Stimulated activated CD4-positive, alpha-beta T cell treated with anti-CD3 and anti-CD28 coated beads, Interleukin-4, amount 100 ng/mL, for 4 hours (primary cell): ENCODE measurements at regions not wholly inside any gene's neighbourhood (a gene's known extent, or its start where the extent isn't known, plus 50 kb on each side); places are given as distances from the start of the nearest gene placed in this dataset.
"Not testable (repeated sequence)": the region's sequence is repeated elsewhere in the genome, so short reads cannot be mapped to it uniquely, and the experiment has no call there.

Experiments used
- DNase-seq, 2 experiments: peaks; one replicate each; pipeline ENCODE4 v3.0.0-alpha.2; 2020

DNA sequence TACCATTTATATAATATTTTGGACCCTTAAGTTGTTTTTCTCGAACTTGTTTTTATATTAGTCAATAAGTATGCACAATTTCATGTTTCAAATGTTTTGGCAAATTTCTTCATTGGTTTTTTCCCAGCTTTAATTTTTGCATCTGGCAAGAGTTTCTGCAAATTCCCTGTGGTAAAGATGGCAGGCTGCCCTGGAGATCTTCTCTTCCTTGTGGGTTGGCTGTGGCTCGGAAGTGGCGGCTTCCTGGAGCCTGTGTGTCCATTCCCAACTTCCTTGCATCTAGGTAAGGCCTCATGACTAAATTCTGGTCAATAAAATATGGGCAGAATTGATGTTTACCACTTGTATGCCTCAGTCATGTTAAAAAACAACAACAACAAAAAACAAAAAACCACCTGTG, 818.6 kb downstream of the EPHA4 start:
- DNase-seq = no peak

DNA sequence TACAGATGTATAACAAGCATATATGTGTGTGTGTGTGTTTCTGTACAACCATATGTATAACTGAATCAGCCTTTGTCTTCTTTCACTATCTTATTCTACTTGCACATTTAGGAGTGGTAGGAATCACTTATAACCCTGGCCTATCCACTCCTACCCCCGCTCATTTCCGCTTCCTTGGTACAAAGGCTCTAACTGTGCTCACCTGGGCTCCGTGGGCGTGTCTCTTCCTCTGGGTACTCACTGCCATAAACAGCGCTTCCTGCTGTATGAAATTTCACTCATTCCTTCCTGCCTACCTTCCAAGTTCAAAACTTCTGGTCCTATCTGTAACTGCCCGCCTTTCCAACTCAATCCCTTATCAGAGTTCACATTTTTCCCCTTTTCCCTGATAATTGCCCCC, 815.5 kb downstream of the EPHA4 start:
- no peak for DNase-seq

DNA sequence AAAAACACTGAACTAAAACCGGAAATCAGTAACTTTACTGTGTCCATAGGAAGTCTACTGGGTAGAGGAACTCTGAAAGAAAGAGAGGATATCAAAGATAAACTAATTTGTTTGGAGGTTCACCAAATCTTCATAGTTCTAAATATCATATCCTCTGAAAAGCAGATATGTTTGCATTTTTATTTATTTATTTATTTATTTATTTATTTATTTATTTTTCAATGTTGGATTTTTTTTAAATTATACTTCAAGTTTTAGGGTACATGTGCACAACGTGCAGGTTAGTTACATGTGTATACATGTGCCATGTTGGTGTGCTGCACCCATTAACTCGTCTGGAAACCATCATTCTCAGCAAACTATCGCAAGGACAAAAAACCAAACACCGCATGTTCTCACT, 813.7 kb downstream of the EPHA4 start:
- not testable (repeated sequence) for DNase-seq

DNA sequence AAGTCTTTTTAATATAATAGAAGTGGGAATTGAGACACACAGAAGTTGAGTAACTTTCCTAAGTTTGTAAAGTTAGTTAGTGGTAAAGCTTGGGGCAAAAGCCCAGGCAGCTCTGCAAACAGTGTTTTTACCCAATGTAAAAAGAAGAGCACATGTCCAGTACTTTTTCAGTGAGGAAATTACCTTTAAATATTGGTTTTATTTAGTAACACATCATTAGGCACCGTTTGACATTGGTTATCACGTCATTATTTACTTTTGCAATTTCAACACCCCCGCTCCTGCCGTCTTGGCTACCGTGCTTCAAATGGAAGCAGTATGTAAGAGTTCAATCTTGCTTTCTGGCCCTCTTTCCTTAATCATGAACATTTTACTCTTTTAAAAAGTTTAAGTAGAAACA, 807.9 kb downstream of the EPHA4 start:
- no peak for DNase-seq

DNA sequence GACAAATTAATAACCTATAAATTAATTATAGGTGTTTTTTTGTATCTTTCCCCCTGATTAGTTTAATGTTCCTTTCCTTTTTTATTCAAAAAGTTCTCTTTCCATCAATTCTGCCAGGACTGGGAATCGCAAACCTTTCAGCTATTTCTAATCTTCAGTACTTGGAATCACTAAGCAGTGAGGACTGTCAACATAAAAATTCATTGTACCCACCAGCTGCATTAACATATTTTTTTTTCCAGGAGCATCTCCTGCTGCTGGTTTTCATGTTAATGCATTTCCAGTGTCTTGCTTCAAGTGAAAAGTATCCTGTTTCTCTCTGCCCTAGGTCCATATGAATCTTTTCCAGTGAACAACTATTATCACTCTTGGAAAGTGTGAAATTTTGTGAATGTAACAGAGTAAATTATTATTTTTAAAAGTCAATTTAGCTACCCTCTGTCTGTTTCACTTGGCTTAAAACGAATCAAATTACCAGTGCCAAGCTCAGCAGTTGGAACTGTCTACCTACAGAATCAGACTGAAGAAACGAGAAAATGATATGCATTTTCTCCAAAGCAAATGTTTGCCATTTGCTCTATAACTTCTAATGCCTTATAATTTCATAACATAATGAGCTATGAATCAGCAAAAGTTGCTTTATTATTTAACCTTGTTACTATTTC, 804.4 kb downstream of the EPHA4 start:
- no peak for DNase-seq

DNA sequence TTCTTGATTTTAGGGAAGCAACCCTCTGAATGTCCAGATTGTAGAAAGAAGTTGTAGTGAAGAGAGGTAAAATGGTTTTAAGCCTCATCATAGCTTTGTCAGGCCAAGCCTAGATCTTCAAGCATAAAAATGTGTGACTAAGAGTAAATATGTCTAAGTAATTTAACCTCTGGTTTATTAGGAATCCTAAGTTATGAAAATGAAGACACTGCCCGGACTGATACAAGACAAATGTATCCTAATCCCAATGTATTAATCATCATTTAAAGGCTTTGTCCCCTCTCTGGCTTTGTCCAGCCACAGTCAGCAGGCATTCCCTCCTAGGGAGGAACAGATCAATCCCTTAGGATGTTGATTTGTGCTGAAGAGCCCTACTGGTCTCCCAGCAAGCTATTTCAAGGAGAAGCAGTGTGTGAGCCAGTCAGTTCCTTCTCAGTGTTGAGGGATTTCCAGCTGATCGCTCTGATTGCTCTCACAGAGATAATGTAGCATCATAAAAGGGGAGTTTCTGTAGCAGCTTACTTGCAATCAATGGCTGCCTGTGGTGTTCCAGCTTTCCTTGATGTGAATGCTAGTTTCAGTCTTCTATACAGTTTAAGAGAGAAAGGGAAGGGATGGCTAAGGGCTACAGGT, 796.1 kb downstream of the EPHA4 start:
- DNase-seq = no peak

DNA sequence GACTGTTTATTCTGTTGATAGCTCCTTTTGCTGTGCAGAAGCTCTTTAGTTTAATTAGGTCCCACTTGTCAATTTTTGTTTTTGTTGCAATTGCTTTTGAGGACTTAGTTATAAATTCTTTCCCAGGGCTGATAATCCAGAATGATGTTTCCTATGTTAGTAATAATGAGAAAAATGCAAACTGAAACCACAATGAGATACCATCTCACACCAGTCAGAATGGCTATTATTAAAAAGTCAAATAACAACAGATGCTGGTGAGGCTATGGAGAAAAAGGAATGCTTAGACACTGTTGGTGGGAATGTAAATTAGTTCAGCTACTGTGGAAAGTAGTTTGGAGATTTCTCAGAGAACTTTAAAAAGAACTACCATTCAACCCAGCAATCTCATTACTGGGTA, 793.0 kb downstream of the EPHA4 start:
- not testable (repeated sequence) for DNase-seq

DNA sequence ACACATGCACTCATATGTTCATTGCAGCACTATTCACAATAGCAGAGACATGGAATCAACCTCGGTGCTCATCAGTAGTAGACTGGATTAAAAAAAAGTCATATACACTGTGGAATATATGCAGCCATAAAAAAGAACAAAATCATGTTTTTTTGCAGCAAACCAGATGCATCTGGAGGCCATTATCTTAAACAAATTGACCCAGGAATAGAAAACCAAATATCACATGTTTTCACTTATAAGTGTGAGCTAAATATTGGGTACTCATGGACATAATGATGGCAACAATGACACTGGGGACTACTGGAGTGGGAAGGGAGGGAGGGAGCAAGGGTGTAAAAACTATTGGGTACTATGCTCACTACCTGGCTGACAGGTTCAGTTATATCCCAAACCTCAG, 792.6 kb downstream of the EPHA4 start:
- DNase-seq = no peak

DNA sequence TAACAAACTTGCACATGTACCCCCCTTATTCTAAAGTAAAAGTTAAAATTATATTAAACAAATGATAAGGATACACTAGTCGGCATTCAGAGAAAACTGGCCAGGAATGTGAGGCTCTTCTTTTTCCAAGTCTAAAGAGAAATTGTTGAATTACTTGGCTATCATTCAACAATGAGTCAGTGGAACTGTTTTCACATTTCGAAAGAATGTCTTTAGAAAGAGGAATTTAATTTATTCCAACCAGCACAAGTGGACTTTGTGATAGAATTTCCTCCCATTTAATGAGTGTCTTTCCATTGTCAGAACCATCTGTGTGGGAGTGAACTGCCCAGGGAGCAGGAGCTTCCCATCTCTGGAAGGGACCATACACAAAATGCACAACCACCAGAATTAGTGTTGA, 792.2 kb downstream of the EPHA4 start:
- no peak for DNase-seq

DNA sequence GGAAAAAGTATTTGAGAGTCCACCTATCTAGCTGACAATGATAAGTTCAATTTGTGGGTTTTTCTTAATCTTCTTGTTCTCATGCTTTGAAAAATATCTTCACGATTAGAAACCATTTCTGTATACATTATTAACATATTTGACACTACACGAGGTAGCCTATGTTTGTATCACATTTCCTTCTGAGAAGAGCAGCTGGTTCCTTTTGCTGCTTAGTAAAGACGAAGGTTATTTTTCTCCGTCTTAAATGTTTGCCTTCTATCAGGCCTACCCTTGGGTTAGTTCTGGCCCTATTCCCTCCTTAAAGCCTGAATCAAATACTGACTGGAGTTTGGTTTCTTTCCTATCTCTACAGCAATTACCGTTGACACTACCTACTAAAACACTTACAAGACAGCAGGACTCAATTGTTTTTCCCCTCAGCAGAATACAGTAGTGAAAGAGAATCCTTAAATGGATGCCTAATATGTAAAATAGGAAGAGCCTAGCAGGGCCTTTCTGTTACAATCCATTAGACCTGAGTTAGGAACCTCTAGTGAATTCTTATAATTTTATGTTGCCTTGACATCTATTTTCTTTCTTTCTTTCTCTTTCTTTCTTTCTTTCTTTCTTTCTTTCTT, 790.4 kb downstream of the EPHA4 start:
- no peak for DNase-seq

DNA sequence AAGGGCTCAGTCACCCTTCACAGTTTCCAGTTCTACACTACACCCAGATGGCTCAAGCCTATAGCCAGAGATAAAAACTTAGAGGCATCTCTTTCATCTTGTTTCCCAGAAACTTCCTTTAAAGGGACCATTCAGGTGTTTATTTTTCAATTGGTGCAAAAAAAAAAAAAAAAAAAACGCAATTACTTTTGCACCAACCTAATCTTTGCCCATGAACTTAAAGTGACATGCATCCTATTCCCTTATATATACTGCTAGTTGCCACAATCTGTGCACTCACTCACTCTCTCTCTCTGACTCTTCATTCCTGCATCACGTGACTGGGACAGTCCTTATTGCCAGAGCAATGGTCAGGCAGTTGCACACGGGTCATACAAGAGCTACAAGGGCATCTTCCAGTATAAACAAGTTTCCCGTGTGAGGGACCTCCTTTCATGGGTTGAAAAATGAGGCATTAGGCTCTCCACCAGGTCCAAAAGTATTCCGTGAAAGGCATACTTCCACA, 789.4 kb downstream of the EPHA4 start:
- no peak for DNase-seq

DNA sequence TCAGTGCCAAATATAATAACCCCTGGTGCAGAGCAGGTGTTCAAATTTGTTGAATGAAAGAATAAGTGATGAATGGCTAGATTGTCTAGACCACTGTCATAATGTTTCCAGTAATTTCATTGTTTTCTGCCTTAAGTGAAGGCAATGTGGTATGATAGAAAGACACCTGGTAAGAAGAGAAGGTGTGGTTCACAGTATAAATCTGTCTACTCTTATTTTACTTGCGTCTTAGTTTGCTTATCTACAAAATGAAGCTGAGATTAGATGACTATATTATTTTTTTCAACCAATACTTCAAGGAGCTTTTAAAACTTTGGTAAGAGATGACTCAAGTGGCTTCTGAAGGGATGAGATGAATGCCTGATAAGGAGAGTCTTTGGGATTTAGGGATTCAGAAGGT, 788.4 kb downstream of the EPHA4 start:
- no peak for DNase-seq

DNA sequence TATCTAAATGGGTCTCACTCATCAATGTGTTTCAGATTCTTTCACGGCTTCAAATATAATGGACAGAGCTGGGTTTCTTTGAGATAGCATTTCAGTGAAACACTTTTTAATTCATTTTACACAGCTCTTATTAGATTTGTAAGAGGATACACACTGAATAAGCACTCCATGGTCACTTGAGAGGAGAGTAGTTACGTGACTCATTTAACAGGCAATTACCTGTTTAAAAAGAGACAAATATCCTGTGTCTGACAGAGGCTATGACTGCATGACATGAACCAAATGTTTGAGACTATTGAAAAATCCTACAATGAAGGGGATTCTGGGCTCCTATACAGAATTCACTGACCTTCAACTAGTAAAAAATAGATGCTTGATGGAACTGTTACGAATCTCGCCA, 786.9 kb downstream of the EPHA4 start:
- DNase-seq = no peak

DNA sequence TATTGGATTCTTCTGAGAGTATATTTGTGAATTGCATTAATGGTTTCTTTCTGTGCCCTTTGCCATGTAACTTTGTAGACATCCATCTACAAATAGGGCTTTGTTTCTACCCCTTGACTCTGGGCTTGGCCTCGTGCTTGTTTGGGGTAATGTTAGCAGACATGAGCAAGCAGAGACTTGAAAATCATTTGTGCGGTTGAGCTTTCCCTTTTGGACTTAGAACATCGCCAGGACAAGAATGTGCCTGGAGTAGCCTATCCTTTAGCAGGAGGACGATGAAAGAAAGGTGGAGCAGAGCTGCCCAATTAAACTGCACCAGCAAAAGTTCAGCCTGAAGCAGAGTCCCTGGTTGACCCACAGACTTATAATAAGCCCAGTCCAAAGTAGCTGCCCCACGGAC, 785.9 kb downstream of the EPHA4 start:
- no peak for DNase-seq

DNA sequence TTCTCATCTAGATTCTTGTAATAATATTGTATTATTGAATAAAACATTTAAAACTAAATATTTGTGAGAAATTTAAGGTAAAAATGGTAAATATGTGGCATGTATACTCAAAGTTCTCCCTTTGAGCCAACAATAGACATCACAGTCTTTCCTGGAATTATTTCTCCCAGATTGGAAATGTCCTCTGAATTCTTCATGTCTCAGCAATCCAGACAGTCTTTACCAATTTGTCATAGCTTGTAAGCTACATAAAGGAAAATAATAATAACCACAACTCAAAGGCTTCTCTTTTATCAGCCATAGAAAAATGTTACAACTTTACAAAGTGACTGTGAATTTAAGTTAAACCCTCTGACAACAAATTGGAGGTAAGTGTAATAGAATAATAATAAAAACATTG, 784.9 kb downstream of the EPHA4 start:
- no peak for DNase-seq

DNA sequence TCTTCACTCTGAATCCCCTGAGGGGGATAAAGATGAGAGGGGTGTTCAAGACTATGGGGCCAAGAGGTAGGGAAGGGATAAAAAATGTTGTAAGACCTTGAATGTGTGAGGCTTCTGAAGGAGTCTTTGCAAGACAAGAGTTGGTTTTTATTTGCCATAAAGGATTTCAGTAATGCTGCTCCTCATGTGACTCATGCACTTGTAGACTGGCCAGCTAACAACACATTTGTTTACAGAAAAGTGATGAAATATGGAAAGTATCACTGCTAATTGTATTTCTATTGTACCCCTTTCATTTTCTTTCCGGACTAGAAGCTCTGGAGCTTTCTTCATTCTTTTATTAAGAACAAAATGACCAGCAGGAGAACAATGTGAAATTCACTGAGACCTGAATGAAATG, 782.1 kb downstream of the EPHA4 start:
- no peak for DNase-seq

DNA sequence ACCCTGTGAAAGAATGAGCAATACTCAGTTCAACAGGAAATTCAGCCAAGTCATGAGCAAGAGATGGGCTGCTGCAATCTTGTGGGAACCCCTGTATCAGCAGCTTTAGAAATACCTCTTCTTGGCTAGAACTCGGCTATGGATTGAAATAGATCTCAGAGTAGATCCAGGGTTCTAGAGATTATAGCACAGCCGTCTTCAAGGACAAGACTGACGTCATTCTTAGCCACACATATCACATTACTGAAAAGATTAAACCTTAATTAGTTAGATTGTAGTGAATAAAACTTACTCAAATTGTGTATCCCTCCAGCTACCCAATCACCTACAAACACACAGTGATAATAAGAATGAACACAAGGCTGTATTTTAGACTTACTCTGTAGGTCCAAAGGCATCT, 776.4 kb downstream of the EPHA4 start:
- DNase-seq = no peak

DNA sequence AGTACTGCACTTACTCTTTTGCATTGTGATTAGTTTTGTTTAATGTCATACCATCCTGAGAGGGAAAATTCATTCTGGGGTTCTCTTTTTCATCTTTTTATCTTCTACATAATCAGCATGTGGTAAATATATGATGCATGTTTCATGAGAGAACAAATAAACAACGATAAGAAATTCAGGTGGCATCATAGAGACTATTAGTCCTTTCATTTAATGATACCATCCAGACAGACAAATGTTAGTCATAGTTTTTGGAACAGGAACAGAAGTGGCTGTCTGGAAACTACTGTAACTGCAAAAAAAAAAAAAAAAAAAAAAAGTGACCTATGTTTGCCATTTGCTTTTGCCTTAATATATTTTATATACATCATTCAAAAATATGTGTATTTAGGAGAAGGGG, 761.0 kb downstream of the EPHA4 start:
- no peak for DNase-seq

DNA sequence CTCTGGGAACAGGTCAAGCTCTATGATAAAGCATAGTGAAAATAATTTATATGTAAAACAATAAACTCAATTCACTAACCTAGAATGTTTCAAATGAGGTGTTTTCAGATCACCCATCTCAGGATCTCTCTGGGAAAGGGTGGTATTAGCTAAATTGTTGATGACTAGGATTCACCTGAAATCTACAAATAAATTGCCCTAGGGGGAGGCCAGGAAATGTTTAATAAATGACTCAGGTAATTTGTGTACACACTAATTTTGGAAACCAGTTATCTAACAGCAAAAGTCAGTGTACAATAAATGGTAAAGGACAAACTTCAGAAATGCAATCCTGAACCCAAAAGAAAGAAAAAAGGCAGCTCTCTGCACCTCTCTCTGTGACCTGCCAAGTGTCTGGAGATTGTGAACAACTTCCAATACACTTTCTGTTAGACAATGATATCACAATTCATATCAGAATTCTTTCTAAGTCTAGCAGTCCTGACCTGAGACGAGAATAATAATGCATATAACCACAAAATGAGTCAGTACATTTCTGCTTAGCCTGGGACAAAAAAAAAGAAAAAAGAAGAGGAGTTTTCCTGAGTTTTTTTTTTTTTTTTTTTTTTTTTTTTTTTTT, 760.0 kb downstream of the EPHA4 start:
- DNase-seq = no peak

DNA sequence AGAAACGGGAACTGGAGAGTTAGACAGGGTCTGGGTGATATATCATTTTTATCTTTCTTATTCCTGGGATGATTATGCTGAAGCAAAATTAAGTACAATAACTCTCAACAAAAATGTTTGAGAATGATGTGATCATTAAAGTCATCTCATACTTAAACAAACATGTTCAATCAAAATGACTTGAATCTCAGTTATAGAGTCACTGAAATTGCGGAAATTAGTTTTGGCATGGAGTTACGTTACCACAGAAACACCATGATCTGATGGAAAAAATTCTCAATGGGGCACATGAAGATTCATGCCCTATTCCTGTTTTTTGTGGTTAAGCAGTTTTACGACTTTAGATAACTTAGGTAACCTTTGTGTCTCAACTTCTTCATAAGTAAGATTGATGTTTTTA, 757.7 kb downstream of the EPHA4 start:
- DNase-seq = no peak

DNA sequence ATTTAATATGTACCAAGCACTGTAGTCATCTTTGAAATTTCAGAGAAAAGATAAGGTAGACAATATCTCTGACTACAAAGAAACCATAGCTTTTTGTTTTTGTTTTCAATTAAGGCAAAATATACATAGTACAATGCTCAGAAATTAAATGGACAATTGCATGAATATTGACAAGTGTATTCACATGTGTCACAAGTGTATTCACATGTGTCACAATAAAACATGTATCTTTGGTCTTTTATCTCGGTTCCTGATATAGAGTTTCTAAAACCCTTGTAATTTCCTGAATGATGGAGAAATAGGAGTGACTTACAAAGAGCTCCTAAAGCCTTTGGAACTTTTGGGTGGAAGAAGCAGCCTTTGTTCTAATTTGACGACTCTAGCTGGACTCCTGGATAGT, 756.4 kb downstream of the EPHA4 start:
- DNase-seq = no peak

DNA sequence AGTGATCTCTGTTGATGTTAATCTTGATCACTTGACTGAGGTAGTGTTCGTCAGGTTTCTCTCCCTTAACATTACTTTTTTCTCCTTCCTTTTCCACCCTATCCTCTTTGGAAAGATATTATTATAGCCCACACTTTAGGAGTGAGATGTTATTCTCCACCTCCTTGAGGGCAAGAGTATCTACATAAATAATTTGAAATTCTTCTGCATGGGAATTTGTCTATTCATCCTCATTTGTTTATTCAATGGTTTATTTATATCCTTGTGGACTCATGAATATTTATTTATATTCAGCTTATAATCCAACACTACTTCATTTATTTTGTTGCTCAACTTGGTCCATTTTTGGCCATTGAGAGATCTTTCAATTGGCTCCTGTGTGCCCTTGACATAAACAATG, 750.4 kb downstream of the EPHA4 start:
- no peak for DNase-seq

DNA sequence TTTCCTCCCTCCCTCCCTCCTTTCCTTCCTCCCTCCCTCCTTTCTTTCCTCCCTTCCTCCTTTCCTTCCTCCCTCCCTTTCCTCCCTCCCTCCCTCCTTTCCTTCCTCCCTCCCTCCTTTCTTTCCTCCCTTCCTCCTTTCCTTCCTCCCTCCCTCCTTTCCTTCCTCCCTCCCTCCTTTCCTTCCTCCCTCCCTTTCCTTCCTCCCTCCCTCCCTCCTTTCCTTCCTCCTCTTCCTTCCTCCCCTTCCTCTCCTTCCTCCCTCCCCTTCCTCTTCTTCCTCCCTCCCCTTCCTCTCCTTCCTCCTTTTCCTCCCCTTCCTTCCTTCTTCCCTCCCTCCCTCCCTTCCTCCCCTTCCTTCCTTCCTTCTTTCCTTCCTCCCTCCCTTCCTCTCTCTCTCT, 748.5 kb downstream of the EPHA4 start:
- not testable (repeated sequence) for DNase-seq

DNA sequence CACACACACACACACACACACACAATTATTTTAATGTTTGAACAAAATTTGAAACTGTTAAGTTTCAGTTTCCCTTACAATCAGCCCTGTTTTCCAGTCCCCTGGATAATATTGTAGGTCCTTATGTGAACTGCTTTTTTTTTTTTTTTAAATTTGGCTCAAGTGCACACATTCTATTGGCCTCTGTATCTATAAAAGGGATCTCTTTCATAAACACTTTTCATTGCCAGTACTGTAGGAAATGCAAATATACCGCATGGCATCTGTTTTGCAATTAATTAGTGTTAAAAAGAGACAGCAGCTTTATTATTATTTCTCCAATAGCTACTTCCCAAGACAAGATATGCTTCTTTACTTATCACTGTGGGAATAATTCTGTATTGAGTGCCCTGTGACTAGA, 738.7 kb downstream of the EPHA4 start:
- DNase-seq = no peak
